T-helper 1 cell treated with Interleukin-12 subunit alpha and Interleukin-12 subunit beta and Interleukin-4 antibody, amounts not matched to agents 30 μg/mL and 1 μg/mL, for 36 hours (primary cell): ENCODE measurements at regions not wholly inside any gene's neighbourhood (a gene's known extent, or its start where the extent isn't known, plus 50 kb on each side); places are given as distances from the start of the nearest gene placed in this dataset.

Source experiments
- H3K27ac Mint-ChIP-seq: one replicate; pipeline ENCODE4 v1.8.0; 2021; ENCODE audit warnings: mild to moderate bottlenecking, mixed read lengths
- H3K27me3 Mint-ChIP-seq: one replicate; pipeline ENCODE4 v1.8.0; 2021; ENCODE audit warnings: low read depth, mixed read lengths
- H3K36me3 Mint-ChIP-seq: one replicate; pipeline ENCODE4 v1.8.0; 2021; ENCODE audit warnings: low read depth, mixed read lengths
- H3K4me1 Mint-ChIP-seq: one replicate; pipeline ENCODE4 v1.8.0; 2021; ENCODE audit warnings: low read depth, mixed read lengths
- H3K4me3 Mint-ChIP-seq: one replicate; pipeline ENCODE4 v1.8.0; 2021; ENCODE audit warnings: mild to moderate bottlenecking, moderate library complexity, mixed read lengths
- H3K9me3 Mint-ChIP-seq: one replicate; pipeline ENCODE4 v1.8.0; 2021; ENCODE audit warnings: mixed read lengths

- Mint-ChIP-seq H3K4me1 (no peaks in the 10 kb centered on the region), H3K36me3 (no peaks in the 10 kb centered on the region), H3K27ac (no peak overlapping the region), H3K9me3 (peaks cover 16% of the 10 kb centered on the region), H3K27me3 (no peaks in the 10 kb centered on the region), H3K4me3 (no peak overlapping the region)
Measured at GRCh38 chr13:58048670-58049069, 417.1 kb downstream of the PCDH17 start.

- H3K4me3 Mint-ChIP-seq: no peak overlapping the region
- H3K9me3 Mint-ChIP-seq: peaks cover 17% of the 10 kb centered on the region
- H3K36me3 Mint-ChIP-seq: no peaks in the 10 kb centered on the region
- no peaks in the 10 kb centered on the region for H3K4me1 Mint-ChIP-seq
- no peaks in the 10 kb centered on the region for H3K27me3 Mint-ChIP-seq
- no peak overlapping the region for H3K27ac Mint-ChIP-seq
Measured at GRCh38 chr13:58051396-58051795, 419.9 kb downstream of the PCDH17 start.

GRCh38 chr13:58051807-58052375 is 420.3 kb downstream of the PCDH17 start:
- H3K36me3 Mint-ChIP-seq: no peaks in the 10 kb centered on the region
- H3K27me3 Mint-ChIP-seq: no peaks in the 10 kb centered on the region
- H3K9me3 Mint-ChIP-seq: peaks cover 16% of the 10 kb centered on the region

GRCh38 chr13:58056426-58056825 is 424.9 kb downstream of the PCDH17 start:
- no peak overlapping the region for H3K4me3 Mint-ChIP-seq
- no peaks in the 10 kb centered on the region for H3K27me3 Mint-ChIP-seq
- H3K4me1 Mint-ChIP-seq: no peaks in the 10 kb centered on the region
- peaks cover 13% of the 10 kb centered on the region for H3K9me3 Mint-ChIP-seq
- no peaks in the 10 kb centered on the region for H3K36me3 Mint-ChIP-seq
- H3K27ac Mint-ChIP-seq: no peak overlapping the region

More at GRCh38 chr13:58051807-58052375, 420.3 kb downstream of the PCDH17 start:
- Mint-ChIP-seq H3K4me1 (no peaks in the 10 kb centered on the region), H3K4me3 (no peak overlapping the region), H3K27ac (no peak overlapping the region)

- no peak overlapping the region for H3K27ac Mint-ChIP-seq
- H3K36me3 Mint-ChIP-seq: no peaks in the 10 kb centered on the region
- no peaks in the 10 kb centered on the region for H3K4me1 Mint-ChIP-seq
- H3K4me3 Mint-ChIP-seq: no peak overlapping the region
- no peaks in the 10 kb centered on the region for H3K27me3 Mint-ChIP-seq
- H3K9me3 Mint-ChIP-seq: peaks cover under 1% of the 10 kb centered on the region
Measured at GRCh38 chr13:58059624-58060023, 428.1 kb downstream of the PCDH17 start.

GRCh38 chr13:58080806-58081205 is 449.3 kb downstream of the PCDH17 start:
- no peaks in the 10 kb centered on the region for H3K36me3 Mint-ChIP-seq
- H3K27ac Mint-ChIP-seq: no peak overlapping the region
- H3K27me3 Mint-ChIP-seq: no peaks in the 10 kb centered on the region
- no peaks in the 10 kb centered on the region for H3K9me3 Mint-ChIP-seq
- no peak overlapping the region for H3K4me3 Mint-ChIP-seq
- peaks cover 2% of the 10 kb centered on the region for H3K4me1 Mint-ChIP-seq

GRCh38 chr13:58081301-58081820 is 449.8 kb downstream of the PCDH17 start:
- no peak overlapping the region for H3K27ac Mint-ChIP-seq
- no peaks in the 10 kb centered on the region for H3K27me3 Mint-ChIP-seq
- no peaks in the 10 kb centered on the region for H3K36me3 Mint-ChIP-seq
- no peak overlapping the region for H3K4me3 Mint-ChIP-seq
- H3K4me1 Mint-ChIP-seq: peaks cover 2% of the 10 kb centered on the region
- no peaks in the 10 kb centered on the region for H3K9me3 Mint-ChIP-seq

GRCh38 chr13:58083064-58083463 is 451.5 kb downstream of the PCDH17 start:
- no peak overlapping the region for H3K4me3 Mint-ChIP-seq
- H3K27me3 Mint-ChIP-seq: no peaks in the 10 kb centered on the region
- H3K4me1 Mint-ChIP-seq: peaks cover 2% of the 10 kb centered on the region
- H3K27ac Mint-ChIP-seq: no peak overlapping the region
- no peaks in the 10 kb centered on the region for H3K36me3 Mint-ChIP-seq
- no peaks in the 10 kb centered on the region for H3K9me3 Mint-ChIP-seq

GRCh38 chr13:58085274-58085673 is 453.7 kb downstream of the PCDH17 start:
- H3K27me3 Mint-ChIP-seq: no peaks in the 10 kb centered on the region
- peaks cover 2% of the 10 kb centered on the region for H3K4me1 Mint-ChIP-seq
- no peaks in the 10 kb centered on the region for H3K9me3 Mint-ChIP-seq

GRCh38 chr13:58085819-58086218 is 454.3 kb downstream of the PCDH17 start:
- Mint-ChIP-seq H3K4me1 (peaks cover 2% of the 10 kb centered on the region), H3K27ac (no peak overlapping the region), H3K9me3 (no peaks in the 10 kb centered on the region), H3K36me3 (no peaks in the 10 kb centered on the region), H3K4me3 (no peak overlapping the region), H3K27me3 (no peaks in the 10 kb centered on the region)

More at GRCh38 chr13:58085274-58085673, 453.7 kb downstream of the PCDH17 start:
- Mint-ChIP-seq H3K4me3 (no peak overlapping the region), H3K36me3 (no peaks in the 10 kb centered on the region), H3K27ac (no peak overlapping the region)

- peaks cover 2% of the 10 kb centered on the region for H3K4me1 Mint-ChIP-seq
- H3K4me3 Mint-ChIP-seq: no peak overlapping the region
- H3K27ac Mint-ChIP-seq: no peak overlapping the region
- no peaks in the 10 kb centered on the region for H3K36me3 Mint-ChIP-seq
- no peaks in the 10 kb centered on the region for H3K27me3 Mint-ChIP-seq
- no peaks in the 10 kb centered on the region for H3K9me3 Mint-ChIP-seq
Measured at GRCh38 chr13:58087566-58087965, 456.0 kb downstream of the PCDH17 start.

GRCh38 chr13:58093394-58093793 is 461.9 kb downstream of the PCDH17 start:
- Mint-ChIP-seq H3K4me3 (no peak overlapping the region), H3K27ac (no peak overlapping the region), H3K9me3 (peaks cover 10% of the 10 kb centered on the region), H3K4me1 (no peaks in the 10 kb centered on the region), H3K36me3 (no peaks in the 10 kb centered on the region), H3K27me3 (no peaks in the 10 kb centered on the region)

GRCh38 chr13:58097831-58098230 is 466.3 kb downstream of the PCDH17 start:
- no peak overlapping the region for H3K27ac Mint-ChIP-seq
- H3K36me3 Mint-ChIP-seq: no peaks in the 10 kb centered on the region
- H3K27me3 Mint-ChIP-seq: no peaks in the 10 kb centered on the region
- H3K4me3 Mint-ChIP-seq: no peak overlapping the region
- H3K9me3 Mint-ChIP-seq: peaks cover 10% of the 10 kb centered on the region
- H3K4me1 Mint-ChIP-seq: no peaks in the 10 kb centered on the region

GRCh38 chr13:58119351-58119750 is 487.8 kb downstream of the PCDH17 start:
- H3K9me3 Mint-ChIP-seq: peaks cover 5% of the 10 kb centered on the region
- H3K4me1 Mint-ChIP-seq: no peaks in the 10 kb centered on the region
- H3K27me3 Mint-ChIP-seq: no peaks in the 10 kb centered on the region

GRCh38 chr13:58119804-58120203 is 488.3 kb downstream of the PCDH17 start:
- no peak overlapping the region for H3K4me3 Mint-ChIP-seq
- no peaks in the 10 kb centered on the region for H3K27me3 Mint-ChIP-seq
- H3K9me3 Mint-ChIP-seq: peaks cover 5% of the 10 kb centered on the region
- no peaks in the 10 kb centered on the region for H3K36me3 Mint-ChIP-seq
- H3K27ac Mint-ChIP-seq: no peak overlapping the region
- H3K4me1 Mint-ChIP-seq: no peaks in the 10 kb centered on the region

More at GRCh38 chr13:58119351-58119750, 487.8 kb downstream of the PCDH17 start:
- Mint-ChIP-seq H3K4me3 (no peak overlapping the region), H3K27ac (no peak overlapping the region), H3K36me3 (no peaks in the 10 kb centered on the region)
